Thyroid gland (tissue), 4 donors: ENCODE measurements at regions not wholly inside any gene's neighbourhood (a gene's known extent, or its start where the extent isn't known, plus 50 kb on each side); places are given as distances from the start of the nearest gene placed in this dataset.

Source experiments
- POLR2A ChIP-seq, 2 donors: fragments of 450-650 bp; IDR thresholded peaks; one replicate each; pipeline ENCODE4 v1.6.1; 2017; ENCODE audit warnings: antibody characterized with exemption in 2 of 2, mild to moderate bottlenecking in 2 of 2, moderate library complexity in 1 of 2
- TF ChIP-seq, protein P1 (sequence below), 6 experiments: fragments of 200-600 bp in 3 of 6; fragments of 450-650 bp in 3 of 6; sonication (generic) in 3 of 6; IDR thresholded peaks; one replicate each; pipeline ENCODE4 v1.5.1; 2016 to 2019; ENCODE audit warnings: antibody characterized with exemption in 6 of 6, mild to moderate bottlenecking in 2 of 6, inconsistent platforms in 1 of 6, moderate library complexity in 1 of 6

DNA sequence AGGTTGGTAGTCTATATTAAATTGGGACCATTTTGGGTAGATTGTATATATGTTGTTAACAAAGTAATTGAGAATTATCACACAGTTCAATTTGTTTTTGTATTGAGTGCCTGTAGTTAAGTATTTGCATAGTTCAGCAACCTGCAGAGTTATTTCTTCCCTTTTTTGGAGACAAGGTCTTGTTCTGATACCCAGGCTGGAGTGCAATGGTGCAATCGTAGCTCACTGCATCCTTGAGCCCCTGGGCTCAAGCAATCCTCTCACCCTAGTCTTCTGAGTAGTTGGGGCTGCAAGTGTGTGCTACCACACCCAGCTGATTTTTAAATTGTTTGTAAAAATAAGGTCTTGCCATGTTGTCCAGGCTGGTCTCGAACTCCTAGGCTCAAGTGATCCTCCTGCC lies 250.5 kb downstream of the UTRN start:
- TF ChIP-seq, protein P1, sequence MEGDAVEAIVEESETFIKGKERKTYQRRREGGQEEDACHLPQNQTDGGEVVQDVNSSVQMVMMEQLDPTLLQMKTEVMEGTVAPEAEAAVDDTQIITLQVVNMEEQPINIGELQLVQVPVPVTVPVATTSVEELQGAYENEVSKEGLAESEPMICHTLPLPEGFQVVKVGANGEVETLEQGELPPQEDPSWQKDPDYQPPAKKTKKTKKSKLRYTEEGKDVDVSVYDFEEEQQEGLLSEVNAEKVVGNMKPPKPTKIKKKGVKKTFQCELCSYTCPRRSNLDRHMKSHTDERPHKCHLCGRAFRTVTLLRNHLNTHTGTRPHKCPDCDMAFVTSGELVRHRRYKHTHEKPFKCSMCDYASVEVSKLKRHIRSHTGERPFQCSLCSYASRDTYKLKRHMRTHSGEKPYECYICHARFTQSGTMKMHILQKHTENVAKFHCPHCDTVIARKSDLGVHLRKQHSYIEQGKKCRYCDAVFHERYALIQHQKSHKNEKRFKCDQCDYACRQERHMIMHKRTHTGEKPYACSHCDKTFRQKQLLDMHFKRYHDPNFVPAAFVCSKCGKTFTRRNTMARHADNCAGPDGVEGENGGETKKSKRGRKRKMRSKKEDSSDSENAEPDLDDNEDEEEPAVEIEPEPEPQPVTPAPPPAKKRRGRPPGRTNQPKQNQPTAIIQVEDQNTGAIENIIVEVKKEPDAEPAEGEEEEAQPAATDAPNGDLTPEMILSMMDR (IDR thresholded peaks at IDR 0.05): no peak
- TF ChIP-seq POLR2A (IDR thresholded peaks at IDR 0.05): no peak
